LHCN-M2 (cell line): ENCODE measurements at regions not wholly inside any gene's neighbourhood (a gene's known extent, or its start where the extent isn't known, plus 50 kb on each side); places are given as distances from the start of the nearest gene placed in this dataset.
"Not testable (repeated sequence)": the region's sequence is repeated elsewhere in the genome, so short reads cannot be mapped to it uniquely, and the experiment has no call there.

Source experiments
- DNase-seq: peaks from one replicate; pipeline ENCODE4 v3.0.0-alpha.2; 2012; ENCODE audit warnings: low read depth

DNA sequence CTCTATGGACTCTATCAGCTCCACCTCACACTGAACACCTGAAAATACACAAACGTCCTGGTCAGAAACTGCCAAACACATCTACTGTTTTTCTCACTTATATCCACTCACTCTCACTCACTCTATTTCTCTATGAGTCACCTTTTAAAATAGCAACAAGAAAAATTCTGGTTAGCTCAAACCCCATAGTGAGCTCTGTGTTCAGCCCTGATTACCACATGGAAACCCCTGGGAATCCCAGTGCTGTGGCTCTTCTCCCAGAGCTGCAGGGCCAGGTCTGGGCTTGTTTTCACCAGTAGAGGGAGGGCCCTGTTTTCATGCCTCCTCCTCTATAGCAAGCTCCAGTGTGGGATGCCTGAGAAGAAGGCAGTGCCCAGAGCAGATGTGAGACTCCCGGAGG lies 1126.1 kb downstream of the TMEM121 start:
- DNase-seq, result peak; percentile 10

DNA sequence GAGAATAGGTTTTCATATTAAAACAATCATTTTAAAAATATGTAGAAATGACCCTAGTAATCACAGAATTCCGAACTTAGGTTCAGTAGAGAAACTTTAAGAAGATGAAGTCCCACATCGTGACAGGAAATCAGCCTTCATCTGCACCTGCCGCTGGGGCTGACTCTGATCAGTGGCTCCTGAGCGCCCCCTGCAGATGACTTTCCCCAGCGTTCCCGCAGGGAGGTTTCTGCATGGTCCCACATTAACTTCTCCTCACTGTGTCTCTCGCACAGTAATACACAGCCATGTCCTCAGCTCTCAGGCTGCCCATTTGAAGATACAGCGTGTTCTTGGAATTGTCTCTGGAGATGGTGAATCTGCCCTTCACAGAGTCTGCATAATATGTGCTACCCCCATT lies 1131.1 kb downstream of the TMEM121 start:
- no peak for DNase-seq

DNA sequence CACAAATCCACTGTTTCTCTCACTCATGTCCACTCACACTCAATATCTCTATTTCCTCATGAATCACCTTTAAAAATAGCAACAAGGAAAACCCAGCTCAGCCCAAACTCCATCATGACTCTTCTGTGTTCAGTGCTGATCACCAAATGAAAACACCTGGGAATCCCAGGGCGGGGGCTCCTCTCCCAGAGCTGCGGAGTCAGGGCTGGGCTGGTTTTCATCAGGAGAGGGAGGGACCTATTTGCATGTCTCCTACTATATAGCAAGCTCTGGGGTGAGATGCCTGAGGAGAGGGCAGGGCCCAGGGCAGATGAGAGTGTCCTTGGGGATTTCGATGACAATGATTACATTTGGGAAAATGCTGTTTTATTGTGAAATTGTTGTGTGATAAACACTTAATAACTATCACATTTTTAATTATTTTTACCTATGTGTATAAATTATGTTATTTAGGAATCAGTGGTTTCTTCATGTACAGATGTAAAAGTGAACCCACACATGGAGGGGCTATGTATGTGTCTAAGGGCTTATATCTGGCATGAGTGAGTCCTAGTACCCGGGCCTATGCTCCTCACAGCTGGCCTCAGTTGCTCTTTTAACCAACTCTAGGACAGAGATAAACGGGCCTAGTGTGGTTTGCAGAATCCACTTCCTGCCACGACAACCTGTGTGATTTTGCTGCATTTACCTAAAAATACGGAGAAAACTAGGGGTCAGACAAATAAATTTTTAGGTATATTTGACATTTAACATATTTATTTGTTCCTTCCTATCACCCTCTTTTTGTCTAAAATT lies 1131.9 kb downstream of the TMEM121 start:
- DNase-seq, result not testable (repeated sequence)

DNA sequence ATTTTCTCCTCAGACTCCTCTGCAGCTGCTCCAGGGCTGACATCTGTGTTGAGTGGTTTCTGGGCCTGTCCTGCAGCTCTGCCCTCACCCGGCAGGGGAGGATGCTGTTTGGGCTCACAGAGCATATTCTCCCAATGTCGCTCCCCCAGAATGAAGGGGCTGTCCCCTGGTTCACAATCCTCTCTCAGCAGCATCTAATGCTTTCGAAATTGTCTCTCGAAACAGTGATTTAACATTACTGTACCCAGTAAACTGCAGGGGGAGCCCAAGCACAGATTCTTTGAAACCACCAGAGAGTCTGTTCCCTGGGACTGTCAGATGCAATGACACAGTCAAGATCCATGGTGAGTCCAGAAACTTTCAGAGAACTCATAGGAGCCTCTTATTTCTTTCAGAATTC lies 1135.2 kb downstream of the TMEM121 start:
- peak; percentile 5 for DNase-seq

DNA sequence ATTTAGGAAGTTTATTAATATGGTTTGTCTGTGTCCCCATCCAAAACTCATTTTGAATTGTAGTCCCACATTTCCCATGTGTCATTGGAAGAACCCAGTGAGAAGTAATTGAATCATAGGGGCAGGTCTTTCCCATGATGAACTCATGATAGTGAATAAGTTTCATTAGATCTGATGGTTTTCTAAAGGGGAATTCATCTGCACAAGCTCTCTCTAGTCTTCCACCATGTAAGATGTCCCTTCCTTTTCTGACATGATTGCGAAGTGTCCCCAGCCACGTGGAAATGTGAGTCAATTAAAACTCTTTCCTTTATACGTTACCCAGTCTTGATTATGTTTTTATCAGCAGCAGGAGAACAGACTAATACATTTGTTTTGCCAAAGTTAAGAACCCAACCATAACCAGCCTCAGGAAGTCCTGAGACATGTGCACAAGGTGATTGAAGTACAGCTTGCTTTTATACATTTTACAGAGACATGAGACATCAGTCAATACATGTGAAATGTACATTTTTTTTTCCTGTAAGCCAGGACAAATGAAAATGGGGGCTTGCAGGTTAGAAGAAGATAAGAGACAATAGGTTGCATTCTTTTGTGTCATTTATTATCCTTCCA lies 1136.7 kb downstream of the TMEM121 start:
- no peak for DNase-seq

DNA sequence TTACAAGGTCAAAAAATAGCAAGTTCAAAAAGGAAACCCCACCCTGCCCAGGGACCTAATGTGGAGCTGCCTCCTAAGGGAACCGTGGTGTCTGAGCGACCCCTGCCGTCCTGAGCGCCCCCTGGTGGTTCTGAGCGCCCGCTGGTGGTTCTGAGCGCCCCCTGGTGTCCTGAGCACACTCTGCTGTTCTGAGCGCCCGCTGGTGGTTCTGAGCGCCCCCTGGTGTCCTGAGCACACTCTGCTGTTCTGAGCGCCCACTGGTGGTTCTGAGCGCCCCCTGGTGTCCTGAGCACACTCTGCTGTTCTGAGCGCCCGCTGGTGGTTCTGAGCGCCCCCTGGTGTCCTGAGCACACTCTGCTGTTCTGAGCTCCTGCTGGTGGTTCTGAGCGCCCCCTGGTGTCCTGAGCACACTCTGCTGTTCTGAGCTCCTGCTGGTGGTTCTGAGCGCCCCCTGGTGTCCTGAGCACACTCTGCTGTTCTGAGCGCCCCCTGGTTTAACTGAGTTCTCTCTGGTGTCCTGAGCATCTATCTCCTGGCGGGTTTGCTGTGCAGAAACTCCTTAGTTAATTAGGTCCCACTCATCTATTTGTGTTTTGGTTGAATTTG lies 1137.5 kb downstream of the TMEM121 start:
- DNase-seq, result not testable (repeated sequence)

DNA sequence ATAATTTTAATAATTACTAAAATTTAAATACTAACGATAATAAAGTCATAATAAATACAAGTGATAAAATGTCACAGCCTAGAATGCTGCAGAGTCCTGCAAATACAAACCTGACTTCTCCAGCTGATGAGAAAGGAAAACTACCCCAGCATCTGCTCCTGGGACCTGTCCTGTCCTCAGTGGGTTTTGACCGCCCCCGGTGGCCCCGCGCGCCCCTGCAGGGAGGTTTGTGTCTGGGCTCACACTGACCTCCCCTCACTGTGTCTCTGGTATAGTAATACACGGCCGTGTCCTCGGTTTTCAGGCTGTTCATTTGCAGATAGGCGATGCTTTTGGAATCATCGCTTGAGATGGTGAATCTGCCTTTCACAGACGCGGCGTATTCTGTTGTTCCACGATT lies 1139.4 kb downstream of the TMEM121 start:
- no peak for DNase-seq

DNA sequence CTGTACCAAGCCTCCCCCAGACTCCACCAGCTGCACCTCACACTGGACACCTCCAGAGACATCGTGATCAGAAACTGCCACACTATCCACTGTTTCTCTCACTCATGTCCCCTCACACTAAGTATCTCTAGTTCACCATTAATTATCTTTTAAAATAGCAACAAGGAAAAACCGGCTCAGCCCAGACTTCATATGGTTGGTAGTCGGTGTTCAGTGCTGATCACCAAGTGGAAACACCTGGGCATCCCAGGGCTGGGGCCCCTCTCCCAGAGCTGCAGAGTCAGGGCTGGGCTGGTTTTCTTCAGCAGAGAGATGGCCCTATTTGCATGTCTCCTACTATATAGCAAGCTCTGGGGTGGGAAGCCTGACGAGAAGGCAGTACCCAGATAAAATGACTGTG lies 1140.0 kb downstream of the TMEM121 start:
- no peak for DNase-seq

DNA sequence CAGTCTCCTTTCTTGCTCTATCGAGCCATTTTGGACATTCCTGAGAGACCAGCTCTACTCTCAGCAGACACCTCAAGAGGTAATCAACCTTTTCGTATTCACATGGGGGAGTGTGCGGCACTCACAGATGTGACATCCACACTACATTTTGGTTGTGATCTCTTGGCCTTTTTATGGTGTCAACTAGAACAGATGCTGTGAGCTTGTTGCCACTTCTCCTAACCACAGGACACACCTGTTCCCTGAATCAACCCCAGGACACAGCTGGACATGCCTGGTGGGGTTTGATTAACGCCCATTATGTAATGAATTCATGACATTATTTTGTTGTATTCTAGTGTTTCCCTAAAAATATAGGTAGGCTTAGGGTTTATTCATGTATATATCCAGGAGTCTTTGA lies 1143.6 kb downstream of the TMEM121 start:
- no peak for DNase-seq

DNA sequence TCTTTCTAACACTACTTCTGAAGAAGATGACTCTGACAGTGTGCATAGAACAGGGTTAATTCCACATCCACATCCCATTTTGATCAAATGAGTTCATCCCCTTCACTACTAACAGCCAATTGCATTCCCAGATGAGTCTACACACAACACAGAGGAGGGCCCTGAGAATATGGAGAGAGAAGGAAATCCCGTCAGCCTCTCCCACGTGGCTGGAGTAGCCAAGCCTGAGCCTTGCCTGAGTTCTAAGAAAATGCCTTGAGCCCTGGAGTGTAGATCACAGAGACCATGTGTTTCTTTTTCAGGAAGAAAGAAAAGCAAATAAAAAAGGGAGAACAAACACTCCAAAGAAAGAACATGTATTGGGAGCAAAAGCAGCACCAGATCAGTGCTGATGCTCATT lies 1147.7 kb downstream of the TMEM121 start:
- not testable (repeated sequence) for DNase-seq

DNA sequence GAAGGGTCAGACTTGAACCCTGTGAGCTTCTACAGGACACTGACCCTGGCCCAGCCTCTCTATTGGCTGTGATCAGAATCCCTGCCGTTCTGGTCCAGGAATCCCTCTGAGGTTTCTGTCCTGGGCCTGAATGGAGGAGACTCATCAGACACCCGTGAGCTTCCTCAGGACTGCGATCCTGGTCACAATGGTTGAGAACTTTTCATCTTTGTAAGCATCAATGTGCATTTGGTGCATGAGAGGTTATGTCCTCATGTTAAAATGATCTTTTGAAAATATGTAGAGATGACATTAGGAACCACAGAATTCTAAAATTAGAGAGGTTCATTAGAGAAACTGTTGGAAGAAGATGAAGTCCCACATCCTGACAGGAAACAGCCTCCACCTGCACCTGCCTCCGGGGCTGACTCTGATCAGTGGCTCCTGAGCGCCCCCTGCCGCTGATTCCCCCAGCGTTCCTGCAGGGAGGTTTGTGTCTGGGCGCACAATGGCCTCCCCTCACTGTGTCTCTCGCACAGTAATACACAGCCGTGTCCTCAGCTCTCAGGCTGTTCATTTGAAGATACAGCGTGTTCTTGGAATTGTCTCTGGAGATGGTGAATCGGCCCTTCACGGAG lies 1148.2 kb downstream of the TMEM121 start:
- DNase-seq, result not testable (repeated sequence)

DNA sequence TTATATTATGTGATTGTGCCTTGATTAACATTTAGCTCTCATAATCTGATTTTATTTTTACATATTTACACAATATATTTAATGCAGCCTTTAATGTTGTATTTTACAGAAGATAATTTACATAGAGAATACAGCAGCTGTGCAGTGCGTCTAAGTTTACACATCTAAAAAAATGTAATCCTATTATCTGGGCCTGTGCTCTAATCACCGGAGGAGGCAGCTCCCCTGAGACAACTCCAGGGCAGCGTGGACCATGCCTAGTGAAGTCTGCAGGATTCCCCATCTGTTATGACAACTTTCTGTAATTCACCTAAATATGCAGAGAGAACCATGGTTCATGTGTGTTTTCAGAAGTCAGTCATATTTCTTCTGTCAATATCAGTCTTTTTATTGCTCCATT lies 1149.3 kb downstream of the TMEM121 start:
- DNase-seq, result not testable (repeated sequence)

DNA sequence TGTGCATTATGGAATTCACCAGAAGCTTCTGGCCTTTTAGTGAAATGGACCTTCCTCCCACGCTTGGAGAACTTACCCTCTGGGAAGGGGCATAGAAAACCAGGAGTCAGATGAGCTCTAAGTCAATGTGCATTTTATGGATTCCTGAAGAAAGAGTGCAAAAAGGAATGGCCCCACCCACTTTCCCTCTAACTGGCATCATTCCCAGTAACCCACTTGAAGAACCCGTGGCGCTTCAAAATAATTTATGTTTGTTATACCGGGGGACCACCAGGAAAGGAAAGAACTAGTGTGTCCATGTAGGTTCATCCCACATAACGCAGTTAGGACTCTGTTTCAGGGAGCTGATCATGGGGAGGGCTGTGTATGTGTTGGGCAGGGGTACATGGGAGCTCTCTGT lies 1153.4 kb downstream of the TMEM121 start:
- no peak for DNase-seq

DNA sequence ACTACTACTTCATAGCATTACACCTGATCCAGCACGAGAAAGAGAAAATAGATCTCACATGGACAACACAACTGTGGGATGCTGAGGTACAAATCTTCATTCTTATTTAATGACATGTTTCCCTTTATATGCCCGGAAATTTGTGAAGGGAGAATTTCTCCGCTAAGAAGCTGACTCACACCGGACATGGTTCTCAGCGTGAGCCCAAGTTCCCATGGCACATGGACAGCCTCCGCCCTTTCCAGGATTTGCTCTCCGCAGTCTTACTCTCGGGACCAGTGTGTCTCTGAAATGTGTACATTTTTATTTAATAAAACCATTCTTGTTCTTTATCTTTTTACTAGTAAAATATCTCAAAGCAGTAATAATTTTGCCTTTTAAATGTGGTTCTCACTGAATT lies 1154.8 kb downstream of the TMEM121 start:
- DNase-seq, result no peak

DNA sequence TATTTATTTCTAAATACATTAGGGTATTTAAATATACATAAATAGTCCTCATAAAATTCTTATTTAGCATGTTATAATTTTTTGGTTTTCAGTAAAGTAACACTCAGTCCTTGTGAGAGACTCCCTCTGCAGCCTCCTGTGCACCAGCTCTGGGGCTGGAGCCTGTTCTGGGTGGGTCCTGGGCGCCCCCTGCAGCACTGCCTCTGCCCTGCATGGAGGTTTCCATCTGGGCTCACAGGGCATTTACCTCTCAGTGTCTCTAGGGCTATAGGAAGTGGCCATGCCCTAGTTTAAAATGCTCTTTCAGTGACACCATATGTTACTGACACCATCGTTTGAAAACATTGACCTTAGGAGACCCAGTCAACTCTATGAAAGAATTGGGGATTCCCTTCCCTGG lies 1155.2 kb downstream of the TMEM121 start:
- DNase-seq, result no peak

DNA sequence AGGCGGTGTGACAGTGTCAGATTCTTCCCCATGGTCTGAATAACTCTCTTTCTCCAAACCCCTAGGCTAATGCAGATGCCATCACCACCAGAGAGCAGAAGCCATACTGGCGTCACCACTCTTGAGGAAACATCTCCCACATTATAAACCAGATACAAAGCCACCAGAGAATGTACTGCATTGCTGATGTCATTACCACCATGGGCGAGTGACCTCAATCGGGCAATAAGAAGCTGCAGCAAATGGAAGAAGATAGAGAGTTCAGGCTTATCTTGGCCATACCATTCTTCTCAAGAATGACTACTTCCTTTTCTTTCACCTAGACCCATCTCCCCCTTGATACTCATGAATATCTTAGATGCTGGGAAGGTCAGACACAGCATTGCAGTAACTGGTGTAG lies 1157.2 kb downstream of the TMEM121 start:
- no peak for DNase-seq

DNA sequence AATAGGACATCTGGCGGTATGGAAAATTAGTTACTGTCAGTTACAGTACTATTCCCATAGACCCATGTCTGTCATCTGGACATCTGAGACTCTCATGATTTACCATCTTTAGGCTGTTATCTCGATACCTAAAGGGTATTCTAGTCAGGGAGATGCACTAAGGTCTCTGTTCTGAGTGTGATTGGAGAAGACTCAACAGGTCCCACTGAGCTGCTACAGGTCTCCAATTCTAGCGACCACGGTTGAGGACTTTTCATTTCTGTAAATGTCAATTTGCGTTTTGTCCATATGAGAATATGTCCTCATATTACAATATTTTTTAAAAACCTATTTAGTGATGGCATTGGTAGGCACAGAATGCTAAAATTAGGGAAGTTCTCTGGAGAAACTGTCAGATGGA lies 1160.2 kb downstream of the TMEM121 start:
- DNase-seq, result no peak

DNA sequence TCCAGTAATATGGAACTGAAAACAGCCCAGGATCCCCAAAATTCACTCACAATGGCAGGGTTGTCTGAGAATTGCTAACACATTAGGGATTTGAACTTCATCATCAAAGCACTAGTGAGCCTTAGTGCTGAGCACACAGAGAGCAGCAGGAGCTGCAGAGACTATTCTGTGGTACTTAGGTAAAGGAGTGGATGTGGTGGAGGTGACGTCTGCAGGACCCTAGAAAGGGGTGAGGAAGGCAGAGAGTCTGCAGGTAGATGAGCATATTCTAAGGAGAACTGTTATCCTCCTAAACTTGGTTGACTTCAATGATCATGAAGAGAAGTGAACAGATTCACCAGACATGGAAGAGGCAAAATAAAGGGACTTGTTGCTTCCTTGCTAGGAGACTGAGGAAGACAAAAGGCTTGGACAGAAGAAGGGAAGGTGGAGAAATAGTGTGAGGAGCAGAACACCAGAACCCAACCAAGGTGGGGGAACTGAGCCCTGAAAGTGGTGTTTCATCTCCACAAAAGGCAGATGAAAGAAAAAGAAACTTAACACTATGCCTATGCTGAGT lies 1164.0 kb downstream of the TMEM121 start:
- DNase-seq, result no peak

DNA sequence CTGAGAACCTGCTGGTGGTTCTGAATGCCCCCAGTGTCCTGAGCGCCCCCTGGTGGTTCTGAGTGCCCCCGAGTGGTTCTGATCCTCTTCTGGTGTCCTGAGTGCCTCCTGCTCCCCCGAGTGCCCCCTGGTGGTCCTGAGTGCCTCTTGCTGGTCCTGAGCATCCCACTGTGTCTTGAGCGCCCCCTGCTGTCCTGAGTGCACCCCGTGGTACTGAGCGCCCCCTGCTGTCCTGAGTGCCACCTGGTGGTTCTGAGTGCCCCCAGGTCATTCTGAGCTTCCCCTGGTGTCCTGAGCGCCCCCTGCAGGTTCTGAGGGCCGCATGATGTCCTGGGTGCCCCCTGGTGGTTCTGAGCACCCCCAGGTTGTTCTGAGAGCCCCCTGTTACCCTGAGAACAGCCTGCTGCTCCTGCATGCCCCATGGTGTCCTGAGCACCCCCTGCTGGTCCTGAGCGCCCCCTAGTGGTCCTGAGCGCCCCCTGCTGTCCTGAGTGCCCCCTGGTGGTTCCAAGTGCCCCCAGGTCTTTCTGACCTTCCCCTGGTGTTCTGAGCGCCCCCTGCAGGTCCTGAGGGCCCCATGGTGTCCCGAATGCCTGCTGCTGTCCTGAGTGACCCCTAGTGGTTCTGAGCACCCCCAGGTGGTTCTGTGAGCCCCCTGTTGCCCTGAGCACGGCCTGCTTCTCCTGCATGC lies 1165.4 kb downstream of the TMEM121 start:
- peak; percentile 6 for DNase-seq

DNA sequence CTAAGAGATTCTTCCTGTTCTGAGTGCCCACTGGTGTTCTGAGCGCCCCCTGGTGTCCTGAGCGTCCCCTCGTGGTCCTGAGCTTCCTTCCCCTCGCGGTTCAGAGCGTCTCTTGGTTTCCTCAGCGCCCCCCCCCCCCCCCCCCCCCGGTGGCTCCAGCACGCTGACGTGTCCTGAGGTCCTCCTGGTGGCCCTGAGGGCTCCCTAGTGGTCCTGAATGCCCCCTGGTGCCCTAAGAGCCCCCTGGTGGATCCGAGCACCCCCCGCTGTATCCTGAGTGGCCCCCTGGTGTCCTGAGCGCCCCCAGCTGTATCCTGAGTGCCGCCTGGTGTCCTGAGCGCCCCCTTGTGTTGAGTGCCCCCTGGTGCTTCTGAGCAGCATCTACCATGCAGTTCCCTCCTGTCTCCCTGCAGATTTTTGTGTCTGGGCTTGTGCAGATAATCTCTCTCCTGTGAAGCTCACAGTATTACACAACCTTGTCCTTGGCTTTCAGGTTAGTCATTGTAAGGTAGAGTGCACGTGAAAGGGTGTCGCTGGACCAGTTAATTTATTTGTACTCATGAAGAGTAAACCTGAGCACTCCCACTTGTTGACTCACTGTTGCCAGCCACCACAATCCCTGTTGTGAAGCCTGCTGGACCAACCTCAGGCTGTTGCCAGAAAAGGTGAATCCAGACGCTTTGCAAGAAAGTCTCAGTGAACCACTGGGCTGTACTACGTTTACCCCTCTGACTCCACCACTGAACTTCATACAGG lies 1168.4 kb downstream of the TMEM121 start:
- DNase-seq, result no peak
